ENCODE measurements at regions not wholly inside any gene's neighbourhood (a gene's known extent, or its start where the extent isn't known, plus 50 kb on each side); places are given as distances from the start of the nearest gene placed in this dataset.

DNA sequence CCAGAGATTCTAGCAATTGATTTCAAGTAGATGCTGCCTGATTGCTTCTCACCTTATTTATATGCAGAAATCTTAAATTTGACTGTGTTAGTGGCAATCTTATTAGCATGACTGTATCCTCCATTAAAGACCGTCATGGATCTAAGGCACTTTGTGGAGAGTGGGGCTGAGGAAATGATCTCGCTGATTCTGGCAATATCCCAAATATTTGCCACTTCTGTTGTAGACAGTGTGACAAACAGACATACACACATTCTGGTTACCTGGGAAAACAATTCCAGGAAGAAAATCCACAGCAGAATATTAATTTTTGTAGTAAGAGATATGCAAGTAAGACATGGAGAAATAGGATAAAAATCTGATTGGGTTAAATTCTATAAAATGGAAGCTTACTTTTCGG is 269.0 kb upstream of the G2E3 start:
- TF ChIP-seq, protein P1, sequence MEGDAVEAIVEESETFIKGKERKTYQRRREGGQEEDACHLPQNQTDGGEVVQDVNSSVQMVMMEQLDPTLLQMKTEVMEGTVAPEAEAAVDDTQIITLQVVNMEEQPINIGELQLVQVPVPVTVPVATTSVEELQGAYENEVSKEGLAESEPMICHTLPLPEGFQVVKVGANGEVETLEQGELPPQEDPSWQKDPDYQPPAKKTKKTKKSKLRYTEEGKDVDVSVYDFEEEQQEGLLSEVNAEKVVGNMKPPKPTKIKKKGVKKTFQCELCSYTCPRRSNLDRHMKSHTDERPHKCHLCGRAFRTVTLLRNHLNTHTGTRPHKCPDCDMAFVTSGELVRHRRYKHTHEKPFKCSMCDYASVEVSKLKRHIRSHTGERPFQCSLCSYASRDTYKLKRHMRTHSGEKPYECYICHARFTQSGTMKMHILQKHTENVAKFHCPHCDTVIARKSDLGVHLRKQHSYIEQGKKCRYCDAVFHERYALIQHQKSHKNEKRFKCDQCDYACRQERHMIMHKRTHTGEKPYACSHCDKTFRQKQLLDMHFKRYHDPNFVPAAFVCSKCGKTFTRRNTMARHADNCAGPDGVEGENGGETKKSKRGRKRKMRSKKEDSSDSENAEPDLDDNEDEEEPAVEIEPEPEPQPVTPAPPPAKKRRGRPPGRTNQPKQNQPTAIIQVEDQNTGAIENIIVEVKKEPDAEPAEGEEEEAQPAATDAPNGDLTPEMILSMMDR (conservative IDR thresholded peaks at IDR 0.05; ENCODE audit: low read depth, low read length), result no peak
- no peak for TF ChIP-seq EZH2 (IDR thresholded peaks at IDR 0.05; ENCODE audit: borderline replicate concordance, low read depth, low read length, poor library complexity, severe bottlenecking)
